Left kidney (tissue), 1 donor: ENCODE measurements at regions not wholly inside any gene's neighbourhood (a gene's known extent, or its start where the extent isn't known, plus 50 kb on each side); places are given as distances from the start of the nearest gene placed in this dataset.

ENCODE experiments used
- DNase-seq: peaks from one replicate; pipeline ENCODE4 v3.0.0-alpha.2; 2013

DNA sequence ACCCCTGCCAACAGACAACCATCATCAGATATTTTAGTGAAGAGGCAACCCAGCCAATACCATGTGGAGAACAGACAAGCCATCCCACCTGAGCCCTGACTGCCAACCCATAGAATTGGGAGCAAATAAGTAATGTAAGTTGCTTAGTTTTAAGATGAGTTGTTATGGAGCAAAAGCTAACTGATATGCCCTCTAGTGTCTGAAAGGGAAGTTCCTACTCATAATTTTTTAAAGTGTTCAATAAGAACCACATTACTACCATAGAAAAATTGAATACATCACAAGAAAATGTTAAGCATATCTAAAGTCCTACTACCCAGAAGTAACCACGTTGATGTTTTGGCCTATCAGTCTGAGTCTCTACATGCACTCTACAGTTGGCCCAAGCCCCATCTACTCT lies 50.8 kb upstream of the SLC36A4 start:
- no peak for DNase-seq

DNA sequence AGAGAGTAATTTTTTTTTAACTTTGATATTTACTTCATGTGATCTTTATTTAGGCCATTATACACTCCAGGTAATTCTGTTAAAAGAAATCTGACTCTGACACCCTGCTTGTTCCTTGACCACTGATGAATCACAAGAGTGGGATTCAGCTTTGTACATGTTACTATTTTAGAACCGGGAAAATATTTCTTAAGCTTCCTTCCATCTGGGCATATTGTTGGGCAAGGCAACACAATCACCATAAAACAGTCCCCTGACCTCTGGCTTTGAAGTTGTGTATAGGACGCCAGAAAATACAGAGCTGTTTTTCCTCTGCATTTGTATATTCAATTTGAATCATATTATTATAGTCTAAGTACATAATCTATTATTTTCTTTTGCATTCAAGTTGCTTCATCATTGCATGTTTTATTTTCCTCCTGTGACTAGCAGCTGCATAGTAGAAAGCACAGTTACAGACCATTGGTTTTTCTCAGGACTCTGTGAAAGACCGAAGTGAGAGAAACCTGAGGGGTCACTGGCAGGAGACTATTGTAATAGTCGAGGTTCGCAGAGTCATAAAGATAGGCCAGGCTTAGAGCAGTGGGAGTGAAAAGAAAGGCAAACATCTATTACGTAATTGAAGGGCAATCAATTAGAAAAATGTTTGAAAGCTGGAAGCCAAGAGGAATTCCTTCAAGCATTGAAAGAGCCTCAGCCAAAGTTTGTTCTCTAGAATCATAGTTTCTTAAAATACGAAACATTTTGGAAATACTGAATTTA lies 51.8 kb upstream of the SLC36A4 start:
- DNase-seq, result peak; percentile 40

DNA sequence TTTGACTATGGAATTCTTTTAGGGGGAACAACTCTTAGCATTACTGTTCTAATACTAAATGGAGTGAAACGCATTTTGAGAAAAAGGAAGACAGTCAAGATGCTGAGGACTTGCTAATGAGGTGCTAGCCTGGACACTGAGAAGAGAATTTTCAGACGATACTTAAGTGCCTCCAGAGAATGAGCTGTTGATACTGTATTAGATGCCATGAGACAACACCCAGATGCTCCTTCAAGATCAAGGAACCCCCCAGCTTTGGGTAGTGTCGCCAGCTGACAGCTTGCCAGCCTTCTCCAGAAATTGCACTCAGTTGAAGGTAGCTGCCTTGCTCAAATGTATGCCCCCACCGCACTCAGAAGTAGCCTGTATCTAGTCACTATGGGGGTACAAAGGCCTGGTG lies 52.5 kb upstream of the SLC36A4 start:
- no peak for DNase-seq

DNA sequence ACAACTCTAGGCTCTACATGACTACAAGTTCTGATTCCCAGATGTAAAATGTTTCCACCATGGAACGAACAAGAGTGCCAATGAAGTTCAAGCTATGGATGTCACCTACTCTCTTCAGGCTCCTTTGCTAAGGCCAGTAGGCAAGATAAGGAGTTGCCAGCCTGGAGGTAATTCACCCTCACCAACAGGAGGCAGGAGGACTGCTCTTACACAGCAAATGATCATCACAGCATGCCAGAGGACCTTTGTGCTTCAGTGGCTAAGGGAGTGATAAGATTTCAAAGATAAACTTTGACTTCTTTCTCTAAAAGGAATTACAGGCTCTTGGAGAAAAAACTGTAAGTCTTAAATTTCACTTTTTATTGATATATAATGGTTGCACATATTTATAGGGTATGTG lies 54.1 kb upstream of the SLC36A4 start:
- no peak for DNase-seq

DNA sequence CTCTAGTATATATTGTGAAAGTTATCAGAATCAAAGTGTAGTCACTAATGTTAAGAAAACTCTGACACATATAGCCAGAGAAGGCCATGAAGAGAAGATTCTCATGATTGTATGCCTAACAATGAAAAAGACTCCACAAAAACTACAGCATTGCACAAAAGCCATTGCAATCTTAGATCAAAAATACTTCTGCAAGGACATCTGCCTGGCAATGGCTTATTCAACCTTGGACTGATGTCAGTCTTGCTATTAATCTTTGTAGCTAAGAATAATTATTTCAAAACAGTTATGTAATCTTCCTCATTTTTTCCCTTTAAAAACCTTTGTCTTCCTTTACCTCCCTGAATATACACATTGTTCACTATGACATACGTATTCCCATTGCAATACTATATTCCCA lies 55.3 kb upstream of the SLC36A4 start:
- DNase-seq, result no peak

DNA sequence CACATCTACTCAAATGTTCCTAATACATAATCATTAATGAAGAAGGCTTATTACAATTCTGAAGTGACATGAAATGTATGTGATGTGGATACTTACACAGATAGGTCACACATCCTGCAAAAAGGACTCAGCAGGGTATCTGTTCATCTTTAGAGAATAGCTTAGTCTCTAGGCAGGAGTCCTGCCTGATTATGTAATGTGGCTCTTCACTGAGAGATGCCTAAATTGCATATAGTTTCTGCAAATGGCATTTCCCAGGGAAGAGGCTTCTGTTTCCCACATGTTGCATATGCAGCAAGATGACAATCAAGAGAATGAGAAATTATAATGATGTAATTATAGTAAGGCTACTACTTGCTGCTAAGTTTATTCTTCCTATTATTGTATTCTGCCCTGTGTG lies 58.8 kb upstream of the SLC36A4 start:
- DNase-seq, result no peak

DNA sequence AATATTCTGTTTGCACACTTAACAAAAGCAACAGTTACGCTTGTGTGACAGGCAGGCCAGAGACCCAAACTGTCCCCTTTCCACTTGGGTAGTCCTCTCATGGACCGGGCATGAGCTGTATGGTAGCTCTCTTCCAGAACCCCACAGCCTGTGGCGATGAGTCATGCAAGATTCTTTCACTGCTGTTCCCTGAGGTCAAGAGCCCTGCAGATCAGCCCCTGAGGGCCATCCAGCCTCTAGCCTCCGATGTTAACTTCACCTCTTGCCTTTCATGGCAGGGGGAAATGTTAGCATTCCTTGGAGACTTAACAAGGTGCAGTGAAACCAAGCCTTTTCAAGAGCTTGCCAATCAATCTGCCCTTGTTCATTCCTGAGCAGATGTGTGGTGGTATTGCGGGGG lies 63.2 kb upstream of the DEUP1 start:
- DNase-seq, result no peak

DNA sequence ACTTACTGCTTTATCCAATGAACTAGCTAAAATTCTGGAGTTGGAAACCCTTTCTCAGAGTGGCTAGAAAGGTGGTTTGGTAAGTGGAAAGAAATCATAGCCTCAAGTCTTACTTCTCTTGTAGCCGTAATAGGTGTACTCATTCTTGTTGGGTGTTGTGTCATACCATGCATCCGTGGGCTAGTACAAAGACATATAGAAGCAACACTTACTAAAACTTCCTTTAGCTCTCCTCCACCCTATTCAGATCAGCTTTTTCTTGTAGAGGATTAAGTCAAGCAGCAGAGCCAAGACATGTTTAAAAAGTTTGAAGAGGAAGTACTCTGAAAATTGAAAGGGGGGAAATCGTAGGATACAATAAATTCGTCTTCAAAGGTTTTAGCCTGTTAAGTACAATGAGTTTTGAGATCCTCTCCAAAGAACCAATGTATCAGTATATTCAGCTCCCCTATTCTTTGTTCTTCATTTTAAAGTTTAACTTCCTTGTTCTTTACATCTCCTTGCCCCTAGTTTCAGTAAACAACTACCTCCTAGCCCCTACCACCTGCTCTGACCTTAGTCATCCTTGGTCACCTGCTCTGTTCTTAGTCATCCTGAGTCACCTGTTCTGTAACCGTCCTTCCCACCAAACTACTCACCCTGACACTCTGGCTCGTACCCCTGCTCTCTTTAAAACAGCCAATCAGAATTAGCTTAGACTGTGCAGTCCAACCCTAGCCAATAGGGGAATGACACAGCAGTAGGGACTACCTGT lies 62.1 kb upstream of the DEUP1 start:
- no peak for DNase-seq

DNA sequence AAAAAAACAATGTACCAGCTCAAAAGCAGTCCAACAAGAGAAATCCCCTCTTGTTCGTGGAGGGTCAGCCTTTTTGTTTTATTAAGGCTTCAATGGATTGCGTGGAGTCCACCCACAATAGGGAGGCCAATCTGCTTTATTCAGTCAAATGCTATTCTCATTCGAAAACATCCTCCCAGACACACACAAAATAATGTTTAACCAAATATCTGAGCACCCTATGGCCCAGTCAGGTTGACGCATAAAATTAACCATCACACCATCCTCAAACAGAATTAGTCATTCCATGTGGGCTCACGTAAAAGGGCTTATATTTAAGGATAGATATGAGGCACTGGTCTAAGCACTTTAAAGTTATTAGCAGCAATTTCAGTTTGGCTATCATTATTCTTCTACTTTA lies 58.9 kb upstream of the DEUP1 start:
- no peak for DNase-seq

DNA sequence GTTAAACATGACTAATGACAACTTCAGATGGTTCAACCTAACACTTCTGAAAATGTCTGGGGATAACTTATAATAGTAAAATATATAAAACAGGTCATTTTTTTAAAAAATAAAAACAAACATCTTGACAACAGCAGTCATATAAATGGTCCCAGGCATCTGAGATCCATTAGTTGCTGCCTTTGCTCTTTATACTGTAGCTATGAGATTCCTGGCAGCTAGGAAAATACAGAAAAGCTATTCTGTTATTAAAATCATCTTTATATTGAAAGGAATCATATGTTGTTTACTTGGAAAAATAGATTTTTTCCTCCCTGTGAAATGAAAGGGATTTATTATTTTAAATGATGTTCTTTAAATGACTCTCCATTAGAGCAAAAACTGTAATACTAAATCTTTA lies 55.7 kb upstream of the DEUP1 start:
- no peak for DNase-seq

DNA sequence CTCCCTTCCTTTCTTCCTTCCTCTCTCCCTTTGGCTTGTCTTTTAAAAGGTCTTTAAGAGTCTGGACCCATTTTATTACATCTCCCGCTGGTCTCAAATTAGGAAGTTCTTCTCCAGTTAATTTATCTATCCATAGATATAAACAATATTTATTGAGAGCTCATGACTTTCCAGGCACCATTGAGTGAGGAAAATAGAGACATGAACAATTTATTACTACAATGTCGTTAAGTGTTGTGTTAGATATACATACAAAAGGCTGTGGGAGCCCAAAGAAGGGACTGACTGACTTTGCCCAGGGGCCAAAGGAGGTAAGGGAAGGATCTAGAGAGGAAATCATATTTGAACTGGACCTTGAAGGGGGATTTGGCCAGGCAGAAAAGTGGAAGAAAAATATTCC lies 51.6 kb upstream of the DEUP1 start:
- no peak for DNase-seq

DNA sequence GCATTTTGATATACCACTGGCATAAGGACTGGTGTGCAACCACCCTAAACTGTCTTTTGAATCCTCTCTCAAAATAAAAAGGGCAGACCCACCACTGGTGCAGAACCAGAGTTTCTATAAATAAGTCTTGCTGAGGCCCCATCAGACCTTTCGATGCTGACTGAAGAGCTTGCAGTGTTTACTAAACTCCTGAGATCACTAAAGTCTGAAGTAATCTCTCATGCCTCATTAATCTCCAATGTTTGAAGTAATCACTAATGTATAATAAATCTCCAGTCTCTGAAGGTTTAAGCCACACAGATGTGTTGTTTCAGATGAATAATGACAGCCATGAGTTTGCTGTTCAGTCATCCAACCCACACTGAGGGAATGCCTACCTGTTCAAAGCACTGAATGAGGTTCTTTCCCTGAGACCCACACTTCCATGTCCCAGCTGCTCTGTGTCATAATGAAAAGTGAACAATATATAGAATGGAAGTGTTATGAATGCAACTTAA lies 50.6 kb upstream of the DEUP1 start:
- DNase-seq, result peak; percentile 75
